Upper lobe of left lung (tissue), 6 donors: ENCODE measurements at regions not wholly inside any gene's neighbourhood (a gene's known extent, or its start where the extent isn't known, plus 50 kb on each side); places are given as distances from the start of the nearest gene placed in this dataset.

ENCODE experiments used
- ATAC-seq, 2 donors: fragments of 200-7000 bp; cut with Tn5 transposase; one replicate each; pipeline ENCODE4 v1.9.1; 2022; ENCODE audit warnings: mild to moderate bottlenecking in 2 of 2, moderate library complexity in 2 of 2; ENCODE audit not compliant: low FRiP score in 2 of 2
- DNase-seq, 2 donors: peaks; one replicate each; pipeline ENCODE4 v3.0.0-alpha.2; 2019 to 2020
- H3K27ac ChIP-seq, 4 donors: fragments of 200-600 bp; sonication (generic); one replicate each; pipeline ENCODE4 v1.5.1; 2016 to 2019
- H3K27me3 ChIP-seq, 4 donors: fragments of 200-600 bp; sonication (generic); one replicate each; pipeline ENCODE4 v1.5.1; 2017 to 2019
- H3K36me3 ChIP-seq, 4 donors: fragments of 200-600 bp; sonication (generic); one replicate each; pipeline ENCODE4 v1.5.1; 2016 to 2019
- H3K4me1 ChIP-seq, 4 donors: fragments of 200-600 bp; sonication (generic); one replicate each; pipeline ENCODE4 v1.5.1; 2018 to 2019
- H3K4me3 ChIP-seq, 4 donors: fragments of 200-600 bp; sonication (generic); one replicate each; pipeline ENCODE4 v1.5.1; 2017 to 2019; ENCODE audit warnings: mild to moderate bottlenecking in 2 of 4, moderate library complexity in 1 of 4
- H3K9me3 ChIP-seq, 4 donors: fragments of 200-600 bp; sonication (generic); one replicate each; pipeline ENCODE4 v1.5.1; 2018 to 2019
- EP300 ChIP-seq, 4 donors: sonication (generic); formaldehyde crosslinking; IDR thresholded peaks; one replicate each; pipeline ENCODE4 v1.5.1; 2017; ENCODE audit warnings: antibody characterized with exemption in 4 of 4, control low read depth in 2 of 4
- POLR2A ChIP-seq, 4 donors: fragments of 450-650 bp; IDR thresholded peaks; one replicate each; pipeline ENCODE4 v1.5.1; 2016 to 2017; ENCODE audit warnings: antibody characterized with exemption in 4 of 4, mild to moderate bottlenecking in 2 of 4
- POLR2AphosphoS5 ChIP-seq, 2 donors: sonication (generic); formaldehyde crosslinking; IDR thresholded peaks; one replicate each; pipeline ENCODE4 v1.5.1; 2017; ENCODE audit warnings: antibody characterized with exemption in 2 of 2
- WGBS, 2 donors: methylation state at CpG; one replicate each; pipeline ENCODE4 v1.1.5; 2017 to 2018; 5-methylcytosine and 5-hydroxymethylcytosine counted together
- TF ChIP-seq, protein P1 (sequence below), 6 experiments: fragments of 450-650 bp in 4 of 6; fragments of 200-600 bp in 2 of 6; sonication (generic) in 2 of 6; IDR thresholded peaks; one replicate each; pipeline ENCODE4 v1.5.1; 2016 to 2019; ENCODE audit warnings: antibody characterized with exemption in 6 of 6
- donor health status: DM: no; HTN: no; CAD: no; lungs with moderate emphysema.
- donor health status: DM: no; HTN: yes; CAD: no; lungs with severe emphysema.

GRCh38 chr13:74434782-74435181 lies 300.6 kb upstream of the KLF12 start:
- H3K36me3 ChIP-seq: no peaks in the 10 kb centered on the region
- H3K4me1 ChIP-seq: no peaks in the 10 kb centered on the region
- DNase-seq (no peak), ATAC-seq (no peak)
- 75 to 77% methylated on average over 2 of the region's 2 CpGs for WGBS, 2 donors
- no peaks in the 10 kb centered on the region for H3K9me3 ChIP-seq
- no peak overlapping the region for H3K4me3 ChIP-seq
- H3K27me3 ChIP-seq: no peaks in the 10 kb centered on the region
- H3K27ac ChIP-seq: no peak overlapping the region
- no peak for TF ChIP-seq POLR2AphosphoS5 (IDR thresholded peaks at IDR 0.05)
- TF ChIP-seq, protein P1, sequence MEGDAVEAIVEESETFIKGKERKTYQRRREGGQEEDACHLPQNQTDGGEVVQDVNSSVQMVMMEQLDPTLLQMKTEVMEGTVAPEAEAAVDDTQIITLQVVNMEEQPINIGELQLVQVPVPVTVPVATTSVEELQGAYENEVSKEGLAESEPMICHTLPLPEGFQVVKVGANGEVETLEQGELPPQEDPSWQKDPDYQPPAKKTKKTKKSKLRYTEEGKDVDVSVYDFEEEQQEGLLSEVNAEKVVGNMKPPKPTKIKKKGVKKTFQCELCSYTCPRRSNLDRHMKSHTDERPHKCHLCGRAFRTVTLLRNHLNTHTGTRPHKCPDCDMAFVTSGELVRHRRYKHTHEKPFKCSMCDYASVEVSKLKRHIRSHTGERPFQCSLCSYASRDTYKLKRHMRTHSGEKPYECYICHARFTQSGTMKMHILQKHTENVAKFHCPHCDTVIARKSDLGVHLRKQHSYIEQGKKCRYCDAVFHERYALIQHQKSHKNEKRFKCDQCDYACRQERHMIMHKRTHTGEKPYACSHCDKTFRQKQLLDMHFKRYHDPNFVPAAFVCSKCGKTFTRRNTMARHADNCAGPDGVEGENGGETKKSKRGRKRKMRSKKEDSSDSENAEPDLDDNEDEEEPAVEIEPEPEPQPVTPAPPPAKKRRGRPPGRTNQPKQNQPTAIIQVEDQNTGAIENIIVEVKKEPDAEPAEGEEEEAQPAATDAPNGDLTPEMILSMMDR (IDR thresholded peaks at IDR 0.05): no peak
- no peak for TF ChIP-seq POLR2A (IDR thresholded peaks at IDR 0.05)
- no peak for TF ChIP-seq EP300 (IDR thresholded peaks at IDR 0.05)

GRCh38 chr13:74424455-74424854 lies 290.3 kb upstream of the KLF12 start:
- Histone ChIP-seq H3K36me3 (no peaks in the 10 kb centered on the region), H3K4me3 (no peak overlapping the region), H3K27ac (no peak overlapping the region), H3K4me1 (no peaks in the 10 kb centered on the region), H3K27me3 (no peaks in the 10 kb centered on the region), H3K9me3 (no peaks in the 10 kb centered on the region)
- no peak for ATAC-seq
- TF ChIP-seq POLR2AphosphoS5 (IDR thresholded peaks at IDR 0.05) (no peak), EP300 (IDR thresholded peaks at IDR 0.05) (no peak), POLR2A (IDR thresholded peaks at IDR 0.05) (no peak)
- TF ChIP-seq, protein P1 (IDR thresholded peaks at IDR 0.05): no peak
- 84 to 89% methylated on average over 3 of the region's 3 CpGs for WGBS, 2 donors
- DNase-seq: no peak

GRCh38 chr13:74423434-74423833 lies 289.2 kb upstream of the KLF12 start:
- ATAC-seq (no peak), DNase-seq (no peak)
- no peaks in the 10 kb centered on the region for H3K4me1 ChIP-seq
- no peak for TF ChIP-seq POLR2AphosphoS5 (IDR thresholded peaks at IDR 0.05)
- WGBS, 2 donors: 88 to 90% methylated on average over 3 of the region's 3 CpGs
- no peak overlapping the region for H3K27ac ChIP-seq
- no peaks in the 10 kb centered on the region for H3K36me3 ChIP-seq
- no peak overlapping the region for H3K4me3 ChIP-seq
- no peaks in the 10 kb centered on the region for H3K27me3 ChIP-seq
- no peaks in the 10 kb centered on the region for H3K9me3 ChIP-seq

- Histone ChIP-seq H3K4me3 (no peak overlapping the region), H3K36me3 (no peaks in the 10 kb centered on the region), H3K4me1 (no peaks in the 10 kb centered on the region), H3K9me3 (peaks cover 0 to 3% (median 0%) of the 10 kb centered on the region in 4 donors), H3K27ac (no peak overlapping the region), H3K27me3 (no peaks in the 10 kb centered on the region)
- ATAC-seq: no peak
- WGBS, 2 donors: 87 to 88% methylated on average over 1 to 6 of the region's 6 CpGs
- TF ChIP-seq EP300 (IDR thresholded peaks at IDR 0.05) (no peak), POLR2A (IDR thresholded peaks at IDR 0.05) (no peak), POLR2AphosphoS5 (IDR thresholded peaks at IDR 0.05) (no peak)
- TF ChIP-seq, protein P1 (IDR thresholded peaks at IDR 0.05): no peak
- DNase-seq: peak in 1 of 2 donors; percentile 26
These were observed 280.3 kb upstream of the KLF12 start for GRCh38 chr13:74414458-74414857.

GRCh38 chr13:74413482-74413881 lies 279.3 kb upstream of the KLF12 start:
- no peak overlapping the region for H3K4me3 ChIP-seq

More at GRCh38 chr13:74413482-74413881, 279.3 kb upstream of the KLF12 start:
- Histone ChIP-seq H3K9me3 (peaks cover 0 to 3% (median 0%) of the 10 kb centered on the region in 4 donors), H3K36me3 (no peaks in the 10 kb centered on the region), H3K4me1 (no peaks in the 10 kb centered on the region), H3K27me3 (no peaks in the 10 kb centered on the region), H3K27ac (no peak overlapping the region)
- ATAC-seq (peak in 1 of 2 donors; percentile 26), DNase-seq (peak in 1 of 2 donors; percentile 34)
- WGBS, 2 donors: 93 to 94% methylated on average over 3 to 8 of the region's 8 CpGs
- no peak for TF ChIP-seq POLR2AphosphoS5 (IDR thresholded peaks at IDR 0.05)
- TF ChIP-seq POLR2A (IDR thresholded peaks at IDR 0.05): no peak
- no peak for TF ChIP-seq EP300 (IDR thresholded peaks at IDR 0.05)
- TF ChIP-seq, protein P1 (IDR thresholded peaks at IDR 0.05): no peak
